ENCODE measurements at regions not wholly inside any gene's neighbourhood (a gene's known extent, or its start where the extent isn't known, plus 50 kb on each side); places are given as distances from the start of the nearest gene placed in this dataset.
"Not testable (repeated sequence)": the region's sequence is repeated elsewhere in the genome, so short reads cannot be mapped to it uniquely, and the experiment has no call there.

GRCh38 chr22:42183461-42184059, 53.0 kb upstream of the CYP2D6 start:
- peaks cover 9 to 19% of the 10 kb centered on the region in 2 donors for H3K4me1 ChIP-seq (ENCODE audit: control insufficient read depth in 2 of 2, insufficient read depth in 2 of 2, low read length in 2 of 2)
- not testable (repeated sequence) for H3K27me3 ChIP-seq (ENCODE audit: control insufficient read depth in 2 of 2, insufficient read depth in 2 of 2, low read length in 2 of 2); H3K36me3 ChIP-seq (ENCODE audit: control insufficient read depth in 2 of 2, insufficient read depth in 2 of 2, low read length in 2 of 2); H3K9ac ChIP-seq (ENCODE audit: low read depth in 1 of 2, low read length in 2 of 2); H3K9me3 ChIP-seq (ENCODE audit: control insufficient read depth in 2 of 2, low read length in 2 of 2); H3K4me3 ChIP-seq (ENCODE audit: low read length in 2 of 2)
- H3K27ac ChIP-seq (ENCODE audit: low read depth in 2 of 2, low read length in 2 of 2): peak overlapping the region in 1 of 2 donors; percentile 16

GRCh38 chr22:42180349-42180842, 49.8 kb upstream of the CYP2D6 start:
- Histone ChIP-seq H3K27me3 (ENCODE audit: control insufficient read depth in 2 of 2, insufficient read depth in 2 of 2, low read length in 2 of 2) (no peaks in the 10 kb centered on the region), H3K9ac (ENCODE audit: low read depth in 1 of 2, low read length in 2 of 2) (no peak overlapping the region), H3K27ac (ENCODE audit: low read depth in 2 of 2, low read length in 2 of 2) (no peak overlapping the region), H3K4me1 (ENCODE audit: control insufficient read depth in 2 of 2, insufficient read depth in 2 of 2, low read length in 2 of 2) (peaks cover 9 to 25% of the 10 kb centered on the region in 2 donors), H3K36me3 (ENCODE audit: control insufficient read depth in 2 of 2, insufficient read depth in 2 of 2, low read length in 2 of 2) (peaks cover 0 to 4% of the 10 kb centered on the region in 2 donors), H3K4me3 (ENCODE audit: low read length in 2 of 2) (no peak overlapping the region), H3K9me3 (ENCODE audit: control insufficient read depth in 2 of 2, low read length in 2 of 2) (no peaks in the 10 kb centered on the region)

All from mucosa of rectum (tissue), 2 donors.